ENCODE measurements at regions not wholly inside any gene's neighbourhood (a gene's known extent, or its start where the extent isn't known, plus 50 kb on each side); places are given as distances from the start of the nearest gene placed in this dataset.

GRCh38 chr5:68582284-68582683 is 366.7 kb downstream of the PIK3R1 start:
- TF ChIP-seq TAF1 (IDR thresholded peaks at IDR 0.05; ENCODE audit: borderline replicate concordance, insufficient read depth, low read length): no peak
- TF ChIP-seq FOXP2 (optimal IDR thresholded peaks at IDR 0.05; ENCODE audit: borderline replicate concordance, extremely low read depth, extremely low read length, insufficient read depth): no peak

DNA sequence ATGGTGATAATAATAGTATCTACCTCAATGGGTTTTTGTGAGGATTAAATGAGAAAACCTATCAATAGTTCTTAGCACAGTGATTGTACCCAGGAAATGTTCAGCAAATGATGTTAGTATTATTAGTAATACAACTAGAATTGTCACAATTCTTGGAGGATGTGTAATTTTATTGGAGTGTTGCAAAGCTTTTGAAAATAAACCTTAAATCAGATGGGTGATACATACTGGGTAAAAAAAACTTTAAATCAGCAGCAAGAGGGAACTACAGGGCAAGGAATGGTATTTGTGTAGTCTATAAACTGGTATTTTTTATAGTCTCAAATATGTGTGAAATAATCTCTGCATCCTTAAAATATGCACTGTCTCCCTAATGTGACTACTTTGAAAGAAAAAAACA is 371.6 kb downstream of the PIK3R1 start:
- TF ChIP-seq POLR2AphosphoS5 (IDR thresholded peaks at IDR 0.05; ENCODE audit: low read depth, low read length) (no peak), TAF1 (IDR thresholded peaks at IDR 0.05; ENCODE audit: borderline replicate concordance, insufficient read depth, low read length) (no peak), FOXP2 (optimal IDR thresholded peaks at IDR 0.05; ENCODE audit: borderline replicate concordance, extremely low read depth, extremely low read length, insufficient read depth) (no peak), SIN3A (IDR thresholded peaks at IDR 0.05; ENCODE audit: borderline replicate concordance, insufficient read depth, low read length) (no peak)
- TF ChIP-seq, protein P1, sequence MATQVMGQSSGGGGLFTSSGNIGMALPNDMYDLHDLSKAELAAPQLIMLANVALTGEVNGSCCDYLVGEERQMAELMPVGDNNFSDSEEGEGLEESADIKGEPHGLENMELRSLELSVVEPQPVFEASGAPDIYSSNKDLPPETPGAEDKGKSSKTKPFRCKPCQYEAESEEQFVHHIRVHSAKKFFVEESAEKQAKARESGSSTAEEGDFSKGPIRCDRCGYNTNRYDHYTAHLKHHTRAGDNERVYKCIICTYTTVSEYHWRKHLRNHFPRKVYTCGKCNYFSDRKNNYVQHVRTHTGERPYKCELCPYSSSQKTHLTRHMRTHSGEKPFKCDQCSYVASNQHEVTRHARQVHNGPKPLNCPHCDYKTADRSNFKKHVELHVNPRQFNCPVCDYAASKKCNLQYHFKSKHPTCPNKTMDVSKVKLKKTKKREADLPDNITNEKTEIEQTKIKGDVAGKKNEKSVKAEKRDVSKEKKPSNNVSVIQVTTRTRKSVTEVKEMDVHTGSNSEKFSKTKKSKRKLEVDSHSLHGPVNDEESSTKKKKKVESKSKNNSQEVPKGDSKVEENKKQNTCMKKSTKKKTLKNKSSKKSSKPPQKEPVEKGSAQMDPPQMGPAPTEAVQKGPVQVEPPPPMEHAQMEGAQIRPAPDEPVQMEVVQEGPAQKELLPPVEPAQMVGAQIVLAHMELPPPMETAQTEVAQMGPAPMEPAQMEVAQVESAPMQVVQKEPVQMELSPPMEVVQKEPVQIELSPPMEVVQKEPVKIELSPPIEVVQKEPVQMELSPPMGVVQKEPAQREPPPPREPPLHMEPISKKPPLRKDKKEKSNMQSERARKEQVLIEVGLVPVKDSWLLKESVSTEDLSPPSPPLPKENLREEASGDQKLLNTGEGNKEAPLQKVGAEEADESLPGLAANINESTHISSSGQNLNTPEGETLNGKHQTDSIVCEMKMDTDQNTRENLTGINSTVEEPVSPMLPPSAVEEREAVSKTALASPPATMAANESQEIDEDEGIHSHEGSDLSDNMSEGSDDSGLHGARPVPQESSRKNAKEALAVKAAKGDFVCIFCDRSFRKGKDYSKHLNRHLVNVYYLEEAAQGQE (IDR thresholded peaks at IDR 0.05; ENCODE audit: insufficient read depth in 1 of 2, low read depth in 2 of 2, low read length in 2 of 2): no peak

GRCh38 chr5:68591850-68592249 is 376.3 kb downstream of the PIK3R1 start:
- no peak for TF ChIP-seq TAF1 (IDR thresholded peaks at IDR 0.05; ENCODE audit: borderline replicate concordance, insufficient read depth, low read length)
- TF ChIP-seq, protein P1 (IDR thresholded peaks at IDR 0.05; ENCODE audit: insufficient read depth in 1 of 2, low read depth in 2 of 2, low read length in 2 of 2): no peak
- TF ChIP-seq FOXP2 (optimal IDR thresholded peaks at IDR 0.05; ENCODE audit: borderline replicate concordance, extremely low read depth, extremely low read length, insufficient read depth): no peak
- TF ChIP-seq POLR2AphosphoS5 (IDR thresholded peaks at IDR 0.05; ENCODE audit: low read depth, low read length): no peak
- no peak for TF ChIP-seq SIN3A (IDR thresholded peaks at IDR 0.05; ENCODE audit: borderline replicate concordance, insufficient read depth, low read length)

DNA sequence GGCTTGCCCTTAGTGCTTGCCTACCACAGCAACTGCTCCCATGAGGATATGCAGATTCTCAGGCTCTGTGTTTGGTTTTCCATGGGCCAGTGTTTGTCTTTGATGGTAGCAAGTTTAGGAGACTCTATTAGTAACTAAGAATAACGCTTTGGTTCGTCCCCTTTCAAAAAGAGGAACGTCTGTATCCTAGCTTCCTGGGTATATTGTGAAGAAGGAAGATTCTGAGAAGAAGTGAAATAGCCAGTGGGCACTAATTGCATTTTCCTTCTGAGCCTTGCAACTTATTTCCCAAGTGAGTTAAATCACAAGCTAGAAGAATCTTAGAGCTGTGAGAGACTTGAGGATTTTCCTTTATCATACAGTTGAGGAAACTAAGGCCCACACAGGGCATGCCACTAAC is 376.8 kb downstream of the PIK3R1 start:
- TF ChIP-seq, protein P1 (IDR thresholded peaks at IDR 0.05; ENCODE audit: insufficient read depth in 1 of 2, low read depth in 2 of 2, low read length in 2 of 2): no peak
- TF ChIP-seq TAF1 (IDR thresholded peaks at IDR 0.05; ENCODE audit: borderline replicate concordance, insufficient read depth, low read length) (no peak), SIN3A (IDR thresholded peaks at IDR 0.05; ENCODE audit: borderline replicate concordance, insufficient read depth, low read length) (no peak), FOXP2 (optimal IDR thresholded peaks at IDR 0.05; ENCODE audit: borderline replicate concordance, extremely low read depth, extremely low read length, insufficient read depth) (no peak), POLR2AphosphoS5 (IDR thresholded peaks at IDR 0.05; ENCODE audit: low read depth, low read length) (no peak)

- TF ChIP-seq POLR2AphosphoS5 (IDR thresholded peaks at IDR 0.05; ENCODE audit: low read depth, low read length) (no peak), TAF1 (IDR thresholded peaks at IDR 0.05; ENCODE audit: borderline replicate concordance, insufficient read depth, low read length) (no peak)
- TF ChIP-seq, protein P1 (IDR thresholded peaks at IDR 0.05; ENCODE audit: insufficient read depth in 1 of 2, low read depth in 2 of 2, low read length in 2 of 2): no peak
These were observed 377.7 kb downstream of the PIK3R1 start for GRCh38 chr5:68593211-68593671.

All from PFSK-1 (cell line).